GDM1 (cell line): ENCODE measurements at regions not wholly inside any gene's neighbourhood (a gene's known extent, or its start where the extent isn't known, plus 50 kb on each side); places are given as distances from the start of the nearest gene placed in this dataset.
A peak's percentile ranks its signal among the peaks of the same experiment; 100 is the strongest.
"Not testable (repeated sequence)": the region's sequence is repeated elsewhere in the genome, so short reads cannot be mapped to it uniquely, and the experiment has no call there.

Source experiments
- DNase-seq: peaks from one replicate; lab custom pipeline; 2025; lab: John Stamatoyannopoulos, UW

DNA sequence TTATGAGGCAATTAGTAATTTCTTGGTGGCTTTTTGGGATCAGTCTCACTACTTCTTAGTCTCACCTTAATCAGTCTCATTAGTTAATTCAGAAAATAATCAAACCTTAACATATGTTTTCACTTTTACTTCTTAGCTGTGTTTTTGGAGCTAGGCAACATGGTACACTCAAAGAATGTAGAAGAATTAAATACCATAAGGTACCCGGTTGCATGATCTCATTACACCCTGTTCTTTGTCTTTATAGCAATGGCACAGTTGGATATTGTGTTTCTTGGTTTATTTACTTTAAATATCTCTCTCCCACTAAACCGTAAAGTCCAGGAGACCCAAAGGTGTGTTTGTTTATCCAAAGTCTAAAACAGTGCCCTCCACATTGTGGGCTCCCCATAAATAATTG, 132.3 kb downstream of the TNFSF18 start:
- DNase-seq = no peak

GRCh38 chr1:172926070-172926469, 124.7 kb downstream of the TNFSF18 start:
- no peak for DNase-seq

DNA sequence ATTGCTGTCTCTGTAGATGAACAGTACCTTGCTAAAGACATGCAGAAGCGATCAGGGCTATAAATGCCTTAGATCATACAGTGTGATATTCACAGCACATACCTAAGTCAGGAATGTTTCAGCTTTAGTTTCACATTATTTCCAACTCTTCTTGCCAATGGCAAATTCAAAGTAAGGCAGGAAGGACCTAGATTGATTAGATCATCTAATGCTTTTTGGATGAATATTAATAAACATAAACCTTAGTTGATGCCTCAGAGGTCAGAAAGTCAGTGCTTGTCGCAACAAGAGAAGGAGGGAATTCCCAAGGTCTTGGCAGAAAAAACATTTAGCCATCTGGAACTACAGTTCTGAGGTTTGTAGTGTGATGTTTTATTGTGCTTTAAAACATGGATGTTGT, 122.3 kb downstream of the TNFSF18 start:
- DNase-seq = no peak

- DNase-seq = no peak
These were observed 121.7 kb downstream of the TNFSF18 start for GRCh38 chr1:172929006-172929405.

GRCh38 chr1:172930142-172930541, 120.6 kb downstream of the TNFSF18 start:
- DNase-seq = no peak

DNA sequence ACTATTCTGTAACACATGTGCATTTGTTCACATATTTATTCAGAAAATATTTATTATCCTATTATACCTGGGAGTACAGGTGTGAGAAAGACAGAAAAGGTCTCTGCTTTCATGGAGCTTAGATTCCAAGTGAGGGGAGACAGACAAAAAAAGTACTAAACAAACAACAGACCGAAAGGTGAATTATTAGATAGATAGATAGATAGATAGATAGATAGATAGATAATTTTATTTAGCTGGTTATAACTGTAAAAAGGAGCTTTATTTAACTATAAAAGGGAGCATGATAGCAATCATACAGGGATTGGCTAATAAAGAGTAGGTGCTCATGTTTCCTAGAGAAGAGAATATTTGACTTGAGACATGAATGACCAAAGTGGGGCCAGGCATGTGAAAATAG, 119.4 kb downstream of the TNFSF18 start:
- DNase-seq = no peak

DNA sequence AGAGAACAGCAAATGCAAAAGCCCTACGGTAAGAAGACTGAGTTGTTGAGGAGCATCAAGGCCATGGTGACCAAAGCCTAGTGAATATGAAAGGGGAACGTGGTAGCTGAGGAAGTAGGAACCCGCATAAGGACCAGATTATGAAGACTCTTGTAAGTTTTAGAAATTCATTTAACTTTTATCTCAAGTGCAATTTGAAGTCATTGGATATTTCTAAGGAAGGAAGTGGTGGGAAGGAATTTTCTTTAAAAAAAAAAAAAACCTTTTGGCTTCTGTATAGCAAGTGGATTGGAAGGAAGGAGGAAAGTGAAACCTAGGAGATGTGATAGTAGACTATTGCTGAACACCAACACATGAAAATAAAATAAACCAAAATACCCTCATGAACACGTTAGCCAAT, 119.0 kb downstream of the TNFSF18 start:
- no peak for DNase-seq

DNA sequence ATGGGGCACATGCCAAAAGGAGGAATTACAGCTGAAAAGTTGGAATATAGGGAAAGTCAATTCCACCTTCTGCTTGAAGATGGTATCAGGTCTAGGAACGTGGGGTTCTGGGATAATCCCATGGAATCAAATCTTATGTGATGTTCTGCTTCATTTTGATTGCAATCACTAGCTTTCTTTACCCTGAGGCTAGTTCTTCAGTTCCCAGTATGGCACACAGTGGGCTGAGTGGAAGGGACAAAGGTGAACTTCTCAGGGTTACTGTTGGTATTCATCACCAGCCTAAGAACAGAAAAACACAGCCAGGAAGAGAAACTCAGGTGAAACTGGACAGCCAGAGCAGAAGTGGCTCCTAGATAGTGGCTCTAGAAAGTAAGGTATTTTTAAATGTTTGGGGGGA, 117.8 kb downstream of the TNFSF18 start:
- DNase-seq = no peak

- DNase-seq = no peak
These were observed 116.4 kb downstream of the TNFSF18 start for GRCh38 chr1:172934417-172934762.

DNA sequence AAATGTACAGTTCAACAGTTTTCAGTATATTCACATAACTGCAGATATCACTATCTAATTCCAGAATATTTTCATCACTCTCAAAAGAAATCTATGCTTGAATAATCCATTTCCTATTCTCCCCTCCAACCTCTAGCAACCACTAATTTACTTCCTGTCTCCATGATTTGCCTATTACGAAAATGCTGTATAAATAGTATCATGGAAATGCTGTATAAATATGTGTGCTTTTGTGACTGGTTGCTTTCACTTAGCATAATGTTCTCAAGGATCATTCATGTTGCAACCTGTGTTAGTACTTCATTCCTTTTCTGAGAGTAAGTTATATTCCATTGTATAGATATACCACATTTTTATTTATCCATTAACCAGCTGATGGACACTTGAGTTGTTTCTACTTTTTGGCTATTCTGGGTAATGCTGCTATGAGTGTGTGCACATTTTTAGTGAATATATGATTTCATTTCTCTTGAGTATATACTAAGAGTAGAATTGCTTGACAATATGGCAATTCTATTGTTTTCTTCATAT, 115.6 kb downstream of the TNFSF18 start:
- no peak for DNase-seq

- no peak for DNase-seq
These were observed 114.6 kb downstream of the TNFSF18 start for GRCh38 chr1:172936088-172936645.

- no peak for DNase-seq
These were observed 112.1 kb downstream of the TNFSF18 start for GRCh38 chr1:172938681-172939080.

- DNase-seq = peak; percentile 62
These were observed 111.3 kb downstream of the TNFSF18 start for GRCh38 chr1:172939475-172939874.

GRCh38 chr1:172940174-172940855, 110.4 kb downstream of the TNFSF18 start:
- DNase-seq = no peak

DNA sequence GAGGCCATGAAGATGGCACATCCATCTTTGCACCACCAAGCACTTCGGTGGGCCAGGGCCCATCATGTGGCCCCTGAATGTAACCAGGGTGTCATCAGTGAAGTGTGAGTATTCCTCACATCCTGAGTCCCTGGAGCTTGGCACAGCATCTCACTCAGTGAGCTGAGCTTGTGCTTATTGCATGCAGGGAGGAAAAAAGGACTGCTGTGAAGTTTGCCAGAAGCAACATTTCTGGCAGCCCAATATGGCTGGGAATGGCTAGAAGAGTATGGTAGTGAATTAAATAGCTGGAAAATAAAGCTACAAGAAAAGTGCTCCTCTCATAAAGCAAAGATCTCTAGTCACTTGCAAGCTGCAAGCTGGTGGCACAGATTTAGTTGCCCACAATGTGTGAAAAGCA, 109.3 kb downstream of the TNFSF18 start:
- DNase-seq = no peak

- DNase-seq = no peak
These were observed 108.8 kb downstream of the TNFSF18 start for GRCh38 chr1:172941945-172942344.

- DNase-seq = not testable (repeated sequence)
These were observed 107.6 kb downstream of the TNFSF18 start for GRCh38 chr1:172943138-172943537.

- no peak for DNase-seq
These were observed 105.8 kb downstream of the TNFSF18 start for GRCh38 chr1:172944931-172945330.

DNA sequence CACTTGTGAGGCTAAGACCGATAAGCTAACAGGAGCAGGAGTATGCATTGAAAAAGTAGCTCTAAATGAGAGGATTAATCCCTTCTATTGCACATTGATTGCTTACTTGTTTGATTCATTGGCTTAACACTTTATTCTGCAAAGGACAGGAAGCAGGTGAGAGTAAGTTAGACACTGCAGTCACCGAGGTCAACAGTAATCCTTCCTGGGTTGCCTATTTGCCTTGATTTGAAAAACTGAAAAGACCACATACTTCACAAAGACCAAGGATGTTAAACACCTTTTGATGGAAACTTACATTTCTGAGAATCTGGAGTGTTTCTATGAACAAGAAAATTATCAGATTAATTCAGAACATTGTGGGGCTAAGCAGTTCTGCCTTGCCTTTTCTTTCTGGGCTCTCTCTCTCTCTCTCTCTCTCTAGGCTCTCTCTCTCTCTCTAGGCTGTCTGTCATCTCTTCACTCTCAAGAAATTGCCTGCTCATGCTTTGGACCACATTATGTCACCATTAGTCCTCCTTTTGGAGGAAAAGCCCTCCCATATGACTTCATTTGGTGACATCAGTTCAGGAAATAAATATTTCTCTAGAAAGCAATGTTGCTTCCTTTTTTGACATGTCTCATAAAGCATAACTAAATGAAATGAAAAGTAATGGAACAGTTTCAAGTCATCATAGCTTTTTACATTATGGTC, 103.8 kb downstream of the TNFSF18 start:
- DNase-seq = peak; percentile 3

- no peak for DNase-seq
These were observed 102.3 kb downstream of the TNFSF18 start for GRCh38 chr1:172948457-172948856.

DNA sequence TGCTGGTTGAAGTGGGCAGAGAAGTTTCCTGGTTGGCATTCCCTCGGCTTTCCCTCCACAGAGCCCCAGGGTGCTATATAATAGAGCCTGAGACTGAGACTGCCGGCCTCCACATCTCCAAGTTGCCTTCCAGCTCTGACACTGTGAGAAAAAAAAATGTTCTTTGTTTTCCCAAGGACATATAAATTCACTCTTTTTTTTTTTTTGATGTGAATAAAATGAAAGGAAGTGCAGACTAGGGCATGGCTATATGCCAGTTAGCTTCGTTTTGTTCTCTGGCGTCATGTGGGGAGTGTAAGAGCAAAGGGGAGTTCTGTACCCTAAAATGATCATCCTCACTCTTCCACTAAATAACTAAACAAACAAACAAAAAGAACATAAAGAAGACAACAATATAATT, 101.6 kb downstream of the TNFSF18 start:
- no peak for DNase-seq

- no peak for DNase-seq
These were observed 100.2 kb downstream of the TNFSF18 start for GRCh38 chr1:172950528-172950927.

DNA sequence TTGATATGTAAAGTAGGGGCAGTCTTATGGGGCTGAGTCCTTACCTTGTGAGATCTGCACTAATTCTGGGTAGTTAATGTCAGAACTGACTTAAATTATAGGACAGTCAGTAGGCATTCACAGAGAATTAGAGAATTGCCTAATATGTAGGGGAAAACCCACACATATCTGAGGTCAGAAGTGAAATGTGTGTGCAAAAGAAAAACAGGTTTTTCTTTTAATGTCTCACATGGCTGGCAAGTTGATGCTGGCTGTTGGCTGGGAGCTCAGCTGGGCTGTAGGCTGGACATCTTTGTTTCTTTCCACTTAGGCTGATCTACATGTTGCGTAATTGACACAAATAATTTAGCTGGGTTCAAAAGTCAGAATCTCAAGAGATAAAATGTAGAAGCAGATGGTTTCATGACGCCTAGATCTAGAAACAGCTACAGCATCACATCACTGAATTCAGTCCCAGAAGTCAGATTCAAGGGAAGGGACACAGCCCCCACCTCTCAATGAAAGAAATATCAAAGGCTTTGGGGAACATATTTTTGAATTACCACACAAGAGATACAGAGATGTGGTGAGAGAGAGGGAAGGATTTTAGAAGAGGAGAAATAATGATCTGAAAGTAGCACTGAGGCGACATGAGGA, 98.9 kb downstream of the TNFSF18 start:
- DNase-seq = no peak
